CD1c-positive myeloid dendritic cell (primary cell): ENCODE measurements at regions not wholly inside any gene's neighbourhood (a gene's known extent, or its start where the extent isn't known, plus 50 kb on each side); places are given as distances from the start of the nearest gene placed in this dataset.

Source experiments
- DNase-seq: peaks from one replicate; pipeline ENCODE4 v3.0.0-alpha.2; 2016; ENCODE audit errors: extremely low spot score

DNA sequence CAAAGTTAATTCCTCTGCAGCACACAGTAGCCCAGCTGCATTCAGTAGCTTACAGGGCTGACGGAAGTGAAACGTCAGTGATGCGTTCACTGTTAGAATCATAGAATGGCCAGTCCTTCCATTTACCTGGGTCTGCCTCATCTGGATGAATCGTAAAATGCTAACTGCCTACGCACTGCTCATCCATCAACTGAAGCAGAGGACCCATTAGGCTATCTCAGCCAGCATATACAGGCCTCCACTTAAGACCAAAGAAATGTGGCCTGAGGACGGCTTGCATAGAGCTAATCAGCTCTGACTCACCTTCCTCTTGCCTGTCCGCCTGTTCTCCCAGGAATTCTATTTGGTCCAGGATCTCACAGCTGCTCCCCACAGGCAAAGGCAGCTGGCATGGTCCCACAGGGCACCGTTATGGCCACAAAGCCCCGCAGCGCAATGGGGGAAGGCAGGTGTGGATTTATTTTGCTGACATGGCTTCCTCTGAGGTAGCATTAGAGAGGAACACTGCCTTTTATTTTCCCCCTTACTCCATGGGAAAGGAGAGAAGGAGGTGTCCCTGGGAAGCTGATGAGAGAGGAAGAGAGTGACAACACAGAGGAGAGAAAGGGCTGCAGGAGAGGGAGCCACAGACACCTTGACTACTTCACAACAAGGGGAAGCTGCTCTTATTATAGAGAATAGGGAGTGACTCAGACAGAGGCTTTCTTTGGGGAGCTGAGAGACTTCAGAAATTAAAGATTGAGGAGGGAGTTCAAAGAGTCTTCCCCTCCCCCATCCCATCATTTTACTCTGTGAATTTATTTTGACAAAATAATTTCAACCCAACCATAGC, 177.6 kb downstream of the HHIPL2 start:
- no peak for DNase-seq

DNA sequence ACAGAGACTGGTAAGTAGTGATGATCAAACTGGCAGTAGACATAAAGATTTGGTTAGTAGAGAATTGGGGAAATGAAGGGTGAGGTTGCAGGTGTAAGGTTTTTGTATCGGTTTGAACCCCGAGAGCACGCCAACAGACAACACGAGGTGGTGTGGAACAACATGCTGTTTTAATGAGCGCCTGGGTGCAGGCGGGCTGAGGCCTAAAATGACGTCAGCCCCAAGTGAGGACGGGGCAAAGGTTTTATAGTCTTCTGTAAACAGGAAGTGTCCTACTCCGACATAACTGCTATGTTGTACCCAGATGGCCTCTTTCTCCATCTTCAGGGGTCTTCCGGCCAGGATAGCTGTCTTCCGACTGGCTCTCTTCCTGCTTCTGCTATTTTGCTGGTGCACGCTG, 178.8 kb downstream of the HHIPL2 start:
- DNase-seq, result no peak

DNA sequence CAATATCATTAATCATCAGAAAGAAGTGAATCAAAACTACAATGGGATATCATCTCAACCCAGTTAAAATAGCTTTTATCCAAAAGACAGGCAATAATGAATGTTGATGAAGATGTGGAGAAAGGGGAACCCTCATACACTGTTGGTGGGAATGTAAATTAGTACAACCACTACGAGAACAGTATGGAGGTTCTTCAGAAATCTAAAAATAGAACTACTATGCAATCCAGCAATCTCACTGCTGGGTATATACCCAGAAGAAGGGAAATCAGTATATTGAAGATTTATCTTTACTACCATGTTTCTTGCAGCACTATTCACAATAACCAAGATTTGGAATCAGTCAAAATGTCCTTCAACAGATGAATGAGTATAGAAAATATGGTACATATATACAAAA, 189.8 kb downstream of the HHIPL2 start:
- no peak for DNase-seq

DNA sequence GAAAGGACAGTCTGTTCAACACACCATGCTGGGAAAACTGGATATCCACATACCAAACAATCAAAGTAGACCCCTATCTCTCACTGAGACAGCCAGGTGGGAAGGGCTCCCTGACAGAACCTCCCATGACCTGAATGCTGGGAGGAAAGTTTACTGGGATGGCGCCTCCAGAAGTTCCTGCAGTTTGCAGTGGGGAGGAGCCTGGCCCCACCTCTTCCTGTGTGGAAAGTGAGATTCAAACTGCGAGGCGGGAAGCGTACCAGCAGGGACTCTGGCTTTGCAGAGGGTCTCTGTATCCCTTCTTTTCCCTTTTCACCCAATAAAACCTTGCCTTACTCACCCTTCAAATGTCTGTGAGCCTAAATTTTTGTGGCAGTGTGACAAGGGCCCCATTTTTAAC, 190.7 kb downstream of the HHIPL2 start:
- no peak for DNase-seq

DNA sequence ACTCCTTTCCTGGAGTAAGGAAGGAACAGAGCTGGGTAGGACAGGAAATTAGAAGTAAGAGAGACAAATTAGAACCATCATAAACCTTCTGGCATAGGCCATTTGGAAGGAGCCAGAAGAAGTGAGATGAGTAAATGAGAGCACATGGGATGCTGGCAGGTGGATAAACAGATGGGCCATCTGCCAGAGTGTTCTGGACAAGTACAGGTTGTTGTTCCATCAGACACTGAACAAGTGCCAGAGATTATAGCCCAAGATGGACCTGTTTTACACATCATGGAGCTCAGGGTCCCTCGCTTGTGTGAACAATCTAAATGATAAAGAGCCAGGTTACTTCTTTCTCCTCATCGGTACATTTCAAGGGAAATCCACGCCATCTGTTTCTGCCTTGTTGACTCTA, 200.3 kb downstream of the HHIPL2 start:
- no peak for DNase-seq

DNA sequence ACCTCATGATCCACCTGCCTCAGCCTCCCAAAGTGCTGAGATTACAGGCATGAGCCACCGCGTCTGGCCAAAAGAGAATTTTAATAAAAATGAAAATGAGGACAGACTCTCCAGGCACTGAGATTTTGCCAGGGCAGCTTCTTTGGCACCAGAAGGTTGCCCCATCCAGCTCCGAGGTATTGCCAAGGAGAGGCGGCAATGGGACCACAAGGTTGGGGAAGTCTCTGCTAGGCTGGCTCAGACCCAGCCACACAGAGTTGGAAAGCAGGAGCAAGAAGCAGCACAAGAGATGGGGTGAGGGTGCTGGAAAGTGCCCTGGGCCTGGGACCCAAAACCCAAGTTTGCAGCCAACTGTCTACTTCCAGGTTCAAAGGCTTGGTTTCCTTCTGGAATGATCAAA, 200.9 kb downstream of the HHIPL2 start:
- no peak for DNase-seq

DNA sequence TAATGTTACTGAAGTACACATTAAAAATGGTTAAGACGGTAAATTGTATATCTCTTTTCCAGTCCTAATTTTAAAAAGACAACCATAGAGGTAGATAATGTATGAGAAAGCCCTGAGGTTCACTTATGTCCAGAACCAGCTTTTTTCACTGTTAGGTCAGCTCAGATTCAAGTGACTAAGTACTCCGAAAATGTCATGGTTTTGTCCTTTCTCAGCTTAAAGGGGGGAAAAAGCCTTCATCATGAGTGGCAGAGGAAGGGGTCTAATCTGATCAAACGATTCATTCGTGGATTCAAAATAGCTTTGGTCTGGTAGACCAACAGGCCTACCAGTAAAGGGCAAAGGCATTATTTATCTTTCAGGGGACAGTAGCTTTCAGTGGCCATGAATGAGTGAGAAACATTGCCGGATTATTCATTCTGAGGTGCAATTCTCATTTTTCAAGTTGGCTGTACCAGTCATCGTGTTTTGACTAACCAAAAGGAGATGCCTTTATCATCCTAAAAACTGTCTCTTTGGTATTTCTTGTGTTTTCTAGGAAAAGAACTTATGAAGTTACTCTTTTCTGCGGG, 208.4 kb downstream of the HHIPL2 start:
- DNase-seq, result no peak

DNA sequence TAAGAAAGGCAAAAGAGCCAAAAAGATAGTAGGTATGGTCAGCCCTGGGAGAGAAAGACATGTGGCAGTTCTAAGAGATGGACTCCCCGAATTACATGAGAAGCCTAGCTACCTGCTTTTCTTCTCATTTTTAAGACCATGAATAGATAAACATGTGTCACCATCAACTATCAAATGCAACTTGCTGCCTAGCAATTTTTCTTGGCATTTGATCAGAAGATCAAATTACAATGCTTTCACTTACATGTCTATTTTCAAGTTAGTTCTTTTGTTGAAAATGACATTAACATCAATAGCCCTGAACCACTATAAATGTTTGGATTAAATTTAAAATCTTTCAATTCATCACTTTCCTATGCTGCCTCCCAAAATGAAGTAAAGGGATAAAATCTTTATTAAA, 212.3 kb downstream of the HHIPL2 start:
- DNase-seq, result no peak

DNA sequence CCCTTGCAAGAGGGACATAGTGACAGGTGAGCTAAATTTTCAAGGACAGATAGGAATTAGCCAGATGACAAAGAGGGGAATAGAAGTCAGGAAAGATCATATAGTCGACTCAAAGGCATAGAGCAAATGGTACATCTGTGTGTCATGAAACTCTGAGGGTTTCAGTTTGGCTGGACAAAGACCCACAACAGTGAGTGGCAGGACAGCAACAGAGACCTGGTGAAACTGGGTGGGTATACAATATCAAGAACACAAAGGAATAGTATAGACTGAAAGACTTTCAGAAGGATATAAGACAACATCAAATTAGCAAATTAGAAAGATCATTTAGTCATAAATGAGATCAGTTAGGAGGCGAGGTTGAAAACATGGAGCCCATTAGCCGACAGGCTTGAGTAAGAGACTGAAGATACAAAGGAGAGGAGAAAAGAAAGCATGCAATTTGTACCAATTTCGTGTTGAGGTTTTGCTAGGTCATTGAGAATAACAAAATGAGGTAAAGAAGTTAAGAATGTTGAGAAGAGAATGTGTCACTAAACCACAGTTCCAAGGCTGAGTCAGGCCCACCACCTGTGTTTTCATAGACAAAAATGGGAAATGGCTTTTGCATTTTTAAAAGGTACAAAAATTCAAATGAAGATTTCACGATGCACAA, 213.8 kb downstream of the HHIPL2 start:
- no peak for DNase-seq

DNA sequence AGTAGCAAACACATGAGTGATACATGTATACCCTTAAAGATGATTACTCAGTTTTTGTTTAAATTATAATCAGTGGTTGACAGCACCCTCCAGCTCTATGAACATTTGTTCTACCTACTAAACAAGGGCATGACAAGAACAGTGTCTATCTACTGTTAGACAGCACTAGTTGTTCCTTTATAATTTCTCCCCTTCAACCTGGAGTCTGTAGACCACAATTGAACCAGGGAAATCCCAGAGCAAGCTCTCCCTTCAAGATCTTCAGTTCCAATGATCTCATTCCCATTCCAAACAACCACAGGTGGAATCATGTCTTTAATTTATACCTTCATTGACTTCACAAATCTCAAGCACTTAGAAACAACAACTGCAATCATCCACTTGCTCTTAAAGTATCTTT, 216.1 kb downstream of the HHIPL2 start:
- no peak for DNase-seq

DNA sequence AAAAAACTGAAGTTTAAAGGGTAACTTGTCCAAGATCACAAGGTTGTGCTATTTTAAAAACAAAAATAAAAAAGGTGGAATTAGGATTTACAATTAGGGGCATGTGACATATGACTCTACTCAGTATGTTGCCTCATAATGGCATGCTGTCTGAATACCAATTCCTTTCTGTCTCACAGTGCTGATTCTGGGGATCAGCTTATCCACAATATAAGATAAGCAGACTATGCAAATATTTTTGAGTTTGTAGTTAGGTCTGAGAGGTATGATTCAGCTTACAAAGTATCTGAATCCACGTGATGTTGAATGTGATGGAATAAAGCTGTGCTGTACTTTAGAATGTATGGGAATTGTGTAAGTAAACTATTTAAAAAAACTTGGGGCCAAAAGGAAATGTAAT, 216.6 kb downstream of the HHIPL2 start:
- no peak for DNase-seq

DNA sequence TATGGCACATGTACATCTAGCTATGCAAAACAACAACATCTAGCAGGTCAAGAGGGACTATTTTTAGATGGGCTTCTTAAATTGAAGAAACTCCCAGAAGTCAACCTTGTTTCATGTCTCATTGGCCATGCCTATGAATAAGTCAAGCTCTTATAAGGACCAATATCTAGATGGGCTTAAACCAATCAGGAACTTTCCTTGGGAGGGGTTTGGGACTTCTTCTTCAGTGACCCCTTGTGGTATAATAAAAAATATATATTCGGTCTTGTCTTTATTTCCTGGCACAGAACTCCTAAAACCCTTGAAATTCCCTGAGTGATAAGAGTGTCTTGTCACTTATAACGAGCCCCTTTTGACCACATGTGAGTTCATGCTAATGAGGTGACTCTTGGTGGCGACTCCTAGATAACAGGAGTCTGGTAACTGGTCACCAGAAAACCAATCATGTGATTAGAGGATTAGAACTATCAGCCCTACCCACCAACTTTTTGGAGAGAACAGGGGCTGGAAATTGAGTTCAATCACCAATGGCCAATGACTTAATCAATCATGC, 218.3 kb downstream of the HHIPL2 start:
- no peak for DNase-seq

DNA sequence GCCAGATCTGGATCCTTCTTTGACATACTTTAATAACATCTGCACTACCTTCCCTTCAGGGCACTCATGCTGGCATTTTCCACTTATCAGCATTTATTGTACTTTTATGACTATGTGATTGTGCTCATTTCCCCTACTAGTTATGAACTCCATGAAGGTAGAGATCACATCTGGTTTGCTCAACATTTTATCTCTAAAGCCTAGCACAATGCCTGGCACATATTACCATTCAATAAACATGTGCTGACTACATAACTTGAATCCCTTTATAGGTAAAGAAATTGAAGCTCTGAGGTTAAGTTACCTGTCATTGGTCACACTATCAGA, 221.2 kb downstream of the HHIPL2 start:
- DNase-seq, result no peak

DNA sequence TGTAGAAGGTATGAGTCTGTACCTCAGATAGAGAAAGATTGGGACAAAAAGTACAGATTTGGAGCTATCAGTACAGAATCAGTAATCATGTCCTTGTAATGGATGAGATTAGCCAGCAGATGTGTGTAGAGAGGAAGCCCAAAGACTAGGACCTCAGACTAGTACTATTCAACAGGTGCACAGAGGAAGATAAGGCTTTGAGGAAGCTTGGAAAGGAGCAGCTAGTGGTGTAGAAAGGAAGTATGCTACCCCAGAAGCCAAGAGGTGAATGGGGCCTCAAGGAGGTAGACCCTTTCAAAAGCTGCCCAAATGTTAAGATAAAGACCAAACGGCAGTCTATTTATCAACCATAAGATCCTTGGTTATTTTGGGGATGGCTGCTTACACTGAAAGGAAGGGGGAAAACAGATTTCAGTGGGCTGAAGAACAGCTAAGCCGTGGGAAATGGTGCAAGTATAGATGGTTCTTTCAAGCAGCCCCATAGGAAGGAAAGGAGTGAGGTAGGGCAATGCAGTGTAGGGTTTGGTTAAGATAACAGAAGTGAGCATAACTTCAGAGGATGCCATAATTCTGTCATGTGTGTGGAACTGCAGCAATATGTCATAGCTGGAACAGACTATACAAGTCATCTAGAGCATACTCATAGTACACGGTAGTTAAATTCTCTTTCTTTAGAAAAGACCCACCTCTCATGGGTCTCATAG, 221.7 kb downstream of the HHIPL2 start:
- DNase-seq, result no peak

DNA sequence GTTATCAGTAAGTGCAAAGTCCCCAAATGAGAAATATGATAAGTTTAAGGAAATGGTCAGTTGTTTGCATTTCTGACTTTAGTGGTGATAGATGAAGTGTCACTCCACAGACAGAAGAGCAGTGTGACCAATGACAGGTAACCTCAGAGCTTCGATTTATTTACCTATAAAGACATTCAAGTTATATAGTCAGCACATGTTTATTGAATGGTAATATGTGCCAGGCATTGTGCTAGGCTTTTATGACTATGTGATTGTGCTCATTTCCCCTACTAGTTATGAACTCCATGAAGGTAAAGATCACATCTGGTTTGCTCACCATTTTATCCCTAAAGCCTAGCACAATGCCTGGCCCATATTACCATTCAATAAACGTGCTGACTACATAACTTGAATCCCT, 222.4 kb downstream of the HHIPL2 start:
- DNase-seq, result no peak

DNA sequence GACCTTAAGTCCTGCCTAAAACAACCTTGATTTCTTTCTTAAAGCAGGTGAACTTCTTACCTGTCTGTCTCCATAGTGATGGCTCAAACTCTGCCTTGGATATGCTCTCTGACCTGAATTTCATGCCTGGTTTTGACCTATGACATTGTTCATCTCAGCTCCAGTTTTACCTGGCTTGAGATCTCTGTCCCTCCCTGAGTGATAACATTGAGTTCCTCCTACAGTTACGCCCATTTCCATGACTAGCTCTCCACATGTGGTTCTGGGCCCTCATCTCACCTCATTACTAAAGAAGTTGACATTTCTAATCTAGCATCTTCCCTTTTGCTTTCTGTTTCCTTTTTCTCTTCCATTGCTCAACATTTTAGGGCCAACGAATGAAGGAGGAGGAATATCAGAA, 233.1 kb downstream of the HHIPL2 start:
- no peak for DNase-seq

DNA sequence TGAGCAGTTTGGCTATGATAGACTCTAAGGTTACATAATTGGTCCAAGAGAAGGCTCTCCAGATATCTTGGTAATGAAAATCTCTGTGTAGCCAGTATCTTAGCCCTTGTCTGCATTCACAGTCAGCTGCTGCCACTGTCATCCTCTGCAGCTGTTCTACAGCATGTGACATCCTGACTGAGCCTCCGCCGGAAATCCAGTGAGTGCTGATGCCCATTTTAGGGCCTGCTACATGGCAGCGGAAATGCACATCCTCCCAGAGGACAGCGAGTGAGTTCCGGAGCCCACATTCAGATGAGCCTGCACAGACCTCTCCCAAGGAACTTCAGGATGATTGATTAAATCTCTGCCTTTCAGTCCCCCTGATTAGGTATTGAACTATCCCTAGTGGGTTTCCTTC, 237.1 kb downstream of the HHIPL2 start:
- no peak for DNase-seq

DNA sequence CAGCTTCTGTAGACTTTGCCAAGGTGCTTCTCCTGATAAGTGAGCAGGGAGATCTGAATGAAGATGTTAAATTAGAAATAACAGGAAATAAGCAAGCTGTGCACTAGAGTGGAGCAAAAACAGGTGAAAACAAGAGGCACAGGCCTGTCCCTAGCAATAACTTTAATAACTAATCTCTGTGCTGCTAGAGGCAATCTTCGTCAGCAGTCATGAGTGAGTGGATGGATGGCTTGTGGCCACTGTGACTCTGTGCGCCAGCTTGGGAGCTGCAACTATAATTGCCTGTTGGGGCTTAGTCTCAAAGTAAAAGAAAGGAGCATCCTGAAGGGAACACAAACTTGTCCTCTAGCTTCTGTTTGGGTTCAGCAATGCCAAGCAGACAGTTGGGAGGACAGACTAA, 240.3 kb downstream of the HHIPL2 start:
- no peak for DNase-seq

DNA sequence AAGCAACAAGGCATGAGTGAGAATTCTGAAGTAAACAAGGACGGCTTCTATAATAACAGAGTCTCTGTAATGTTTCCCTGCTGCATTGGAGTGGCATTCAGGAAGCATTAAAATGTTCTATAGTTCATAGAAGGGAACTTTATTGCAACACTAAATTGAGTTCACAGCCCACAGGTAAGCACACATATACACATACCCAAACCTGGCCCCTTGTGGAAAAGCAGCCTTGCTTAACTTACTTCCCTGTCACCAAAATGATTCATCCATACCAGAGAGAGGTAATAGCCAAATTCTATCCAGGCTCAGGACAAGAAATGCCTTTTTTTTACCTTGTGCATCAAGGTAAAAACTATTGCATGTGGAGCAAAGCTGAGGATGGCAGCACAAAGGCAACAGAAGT, 241.4 kb downstream of the HHIPL2 start:
- DNase-seq, result no peak

DNA sequence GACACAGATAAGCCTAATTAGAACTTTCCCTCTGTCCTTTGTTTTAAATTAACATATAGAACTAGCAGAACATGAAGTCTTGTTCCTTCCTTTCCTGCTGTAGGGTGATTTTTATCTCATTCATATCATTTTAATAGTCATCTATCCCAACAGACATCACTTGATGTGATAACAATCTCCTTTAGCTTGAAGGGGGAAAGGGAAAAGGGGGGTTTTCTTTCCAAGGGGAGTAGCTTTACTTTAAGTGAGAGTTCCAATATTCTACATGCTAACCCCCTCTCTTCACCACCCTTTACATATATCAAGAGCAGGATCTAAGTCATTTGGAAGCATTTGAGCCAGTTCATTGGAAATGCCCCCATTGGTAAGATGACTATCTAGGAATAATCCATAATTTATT, 241.9 kb downstream of the HHIPL2 start:
- no peak for DNase-seq

DNA sequence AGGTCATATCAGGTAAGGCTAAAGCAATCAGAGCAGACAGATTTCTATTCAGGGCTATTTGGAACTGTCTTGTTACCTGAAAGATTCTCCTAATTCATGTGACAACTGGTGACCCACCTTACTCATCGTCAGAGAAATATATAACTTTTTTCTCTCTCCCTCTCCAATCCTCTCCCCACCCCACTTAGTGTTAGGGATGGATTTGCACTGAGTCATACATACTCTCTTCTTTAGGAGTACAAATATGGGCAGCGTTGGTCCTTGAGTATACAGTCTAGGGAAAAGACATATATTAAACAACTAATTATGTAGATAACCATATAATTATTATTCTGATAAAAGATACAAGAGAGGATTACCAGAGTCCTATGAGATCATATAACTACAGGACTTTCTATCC, 246.3 kb downstream of the HHIPL2 start:
- no peak for DNase-seq

DNA sequence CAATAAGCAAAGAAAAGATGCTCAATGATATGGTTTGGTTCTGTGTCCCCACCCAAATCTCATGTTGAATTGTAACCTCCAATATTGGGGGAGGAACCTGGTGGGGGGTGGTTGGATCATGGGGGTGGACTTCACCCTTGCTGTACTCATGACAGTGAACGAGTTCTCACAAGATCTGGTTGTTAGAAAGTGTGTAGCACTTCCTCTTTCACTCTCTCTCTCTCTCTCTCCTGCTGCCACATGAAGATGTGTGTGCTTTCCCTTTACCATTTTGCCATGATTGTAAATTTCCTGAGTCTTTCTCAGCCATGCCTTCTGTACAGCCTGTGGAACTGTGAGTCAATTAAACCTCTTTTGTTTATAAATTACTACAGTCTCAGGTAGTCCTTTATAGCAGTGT, 248.4 kb downstream of the HHIPL2 start:
- DNase-seq, result no peak

DNA sequence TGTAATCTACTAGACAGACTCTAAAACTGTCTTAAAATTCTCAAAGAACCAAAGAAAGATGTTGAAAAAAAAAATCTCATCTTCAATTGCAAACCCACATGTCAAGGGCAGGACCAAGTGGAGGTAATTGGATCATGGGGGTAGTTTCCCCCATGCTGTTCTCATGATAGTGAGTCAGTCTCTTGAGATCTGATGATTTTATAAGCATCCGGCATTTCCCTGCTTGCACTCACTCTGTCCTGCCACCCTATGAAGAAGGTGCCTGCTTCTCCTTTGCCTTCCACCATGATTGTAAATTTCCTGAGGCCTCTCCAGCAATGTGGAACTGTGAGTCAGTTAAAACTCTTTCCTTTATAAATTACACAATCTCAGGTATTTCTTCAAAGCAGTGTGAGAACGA, 257.0 kb downstream of the HHIPL2 start:
- no peak for DNase-seq
